ENCODE measurements at regions not wholly inside any gene's neighbourhood (a gene's known extent, or its start where the extent isn't known, plus 50 kb on each side); places are given as distances from the start of the nearest gene placed in this dataset.

DNA sequence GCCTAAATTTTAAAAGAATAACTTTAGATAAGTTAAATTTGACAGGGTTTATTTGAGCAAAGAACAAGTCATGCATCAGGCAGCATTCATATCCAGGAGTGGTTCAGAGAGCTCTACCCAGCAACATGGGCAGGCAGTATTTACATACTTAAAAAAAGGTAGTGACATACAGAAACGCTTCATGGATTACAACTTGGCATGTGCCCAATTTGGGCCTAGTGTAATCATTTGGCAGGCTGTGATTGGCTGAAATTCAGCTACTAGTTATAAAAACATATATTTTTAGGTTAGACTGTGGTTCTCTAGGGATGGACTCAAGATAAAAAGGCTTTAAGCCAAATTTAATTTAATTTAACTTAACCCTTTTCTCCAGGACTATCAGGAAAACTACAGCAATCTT, 374.0 kb upstream of the ADAMTS16 start:
- Histone ChIP-seq H3K36me3 (ENCODE audit: control insufficient read depth, insufficient read depth, low read length) (no peaks in the 10 kb centered on the region), H3K9me3 (no peaks in the 10 kb centered on the region), H3K4me3 (ENCODE audit: low read depth, low read length) (no peak overlapping the region), H3K4me1 (no peaks in the 10 kb centered on the region), H3K27me3 (replicated peaks; ENCODE audit: control insufficient read depth, insufficient read depth, low read length) (no peaks in the 10 kb centered on the region)
- H3K27ac Mint-ChIP-seq (ENCODE audit: unreplicated experiment), result no peak overlapping the region
- no peaks in the 10 kb centered on the region for H3K27me3 Mint-ChIP-seq (ENCODE audit: insufficient read depth, unreplicated experiment)
- no TSS peak for BruUV-seq (replicated peaks)
- no peaks in the 10 kb centered on the region for H3K9me3 Mint-ChIP-seq (ENCODE audit: unreplicated experiment)
- intact Hi-C loops (cut with micrococcal nuclease; ENCODE audit: unreplicated experiment), result no loop called here
- DNase-seq, result no peak
- POLR2A ChIA-PET, result no interaction called here
- H3K4me1 Mint-ChIP-seq (ENCODE audit: low read depth, unreplicated experiment), result no peaks in the 10 kb centered on the region
- H3K4me3 Mint-ChIP-seq (ENCODE audit: unreplicated experiment), result no peak overlapping the region
- CTCF ChIA-PET, result no interaction called here
- H3K36me3 Mint-ChIP-seq (ENCODE audit: insufficient read depth, unreplicated experiment), result no peaks in the 10 kb centered on the region
- TF ChIP-seq, protein P1, sequence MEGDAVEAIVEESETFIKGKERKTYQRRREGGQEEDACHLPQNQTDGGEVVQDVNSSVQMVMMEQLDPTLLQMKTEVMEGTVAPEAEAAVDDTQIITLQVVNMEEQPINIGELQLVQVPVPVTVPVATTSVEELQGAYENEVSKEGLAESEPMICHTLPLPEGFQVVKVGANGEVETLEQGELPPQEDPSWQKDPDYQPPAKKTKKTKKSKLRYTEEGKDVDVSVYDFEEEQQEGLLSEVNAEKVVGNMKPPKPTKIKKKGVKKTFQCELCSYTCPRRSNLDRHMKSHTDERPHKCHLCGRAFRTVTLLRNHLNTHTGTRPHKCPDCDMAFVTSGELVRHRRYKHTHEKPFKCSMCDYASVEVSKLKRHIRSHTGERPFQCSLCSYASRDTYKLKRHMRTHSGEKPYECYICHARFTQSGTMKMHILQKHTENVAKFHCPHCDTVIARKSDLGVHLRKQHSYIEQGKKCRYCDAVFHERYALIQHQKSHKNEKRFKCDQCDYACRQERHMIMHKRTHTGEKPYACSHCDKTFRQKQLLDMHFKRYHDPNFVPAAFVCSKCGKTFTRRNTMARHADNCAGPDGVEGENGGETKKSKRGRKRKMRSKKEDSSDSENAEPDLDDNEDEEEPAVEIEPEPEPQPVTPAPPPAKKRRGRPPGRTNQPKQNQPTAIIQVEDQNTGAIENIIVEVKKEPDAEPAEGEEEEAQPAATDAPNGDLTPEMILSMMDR (IDR thresholded peaks at IDR 0.05; ENCODE audit: insufficient read depth in 1 of 2, low read depth in 1 of 2, low read length in 1 of 2, severe bottlenecking in 1 of 2, unreplicated experiment in 1 of 2), result no peak

DNA sequence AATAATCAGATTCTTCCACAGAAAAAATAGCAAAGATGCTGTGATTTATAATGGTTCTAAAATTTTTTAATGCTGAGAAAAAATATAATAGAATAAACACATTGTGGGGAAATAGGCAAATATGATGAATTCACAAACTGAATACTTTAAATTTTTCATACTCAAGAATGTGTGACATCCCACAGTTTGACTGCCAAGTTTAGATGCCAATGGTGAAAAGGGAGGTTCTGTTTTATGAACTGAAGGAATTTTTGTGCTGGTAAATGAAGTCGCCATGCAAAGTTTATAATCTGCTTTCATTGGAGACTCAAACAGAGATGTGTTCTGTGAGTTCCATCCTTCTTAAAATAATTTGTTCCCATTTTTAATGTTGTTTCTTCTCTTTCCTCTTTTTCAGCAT, 367.5 kb upstream of the ADAMTS16 start:
- Histone ChIP-seq H3K36me3 (ENCODE audit: control insufficient read depth, insufficient read depth, low read length) (no peaks in the 10 kb centered on the region), H3K4me1 (no peaks in the 10 kb centered on the region), H3K9me3 (no peaks in the 10 kb centered on the region), H3K27me3 (replicated peaks; ENCODE audit: control insufficient read depth, insufficient read depth, low read length) (no peaks in the 10 kb centered on the region), H3K4me3 (ENCODE audit: low read depth, low read length) (no peak overlapping the region)
- H3K27ac Mint-ChIP-seq (ENCODE audit: unreplicated experiment), result no peak overlapping the region
- DNase-seq, result no peak
- no peaks in the 10 kb centered on the region for H3K36me3 Mint-ChIP-seq (ENCODE audit: insufficient read depth, unreplicated experiment)
- no peaks in the 10 kb centered on the region for H3K4me1 Mint-ChIP-seq (ENCODE audit: low read depth, unreplicated experiment)
- H3K9me3 Mint-ChIP-seq (ENCODE audit: unreplicated experiment), result no peaks in the 10 kb centered on the region
- TF ChIP-seq, protein P1 (IDR thresholded peaks at IDR 0.05; ENCODE audit: insufficient read depth in 1 of 2, low read depth in 1 of 2, low read length in 1 of 2, severe bottlenecking in 1 of 2, unreplicated experiment in 1 of 2), result no peak
- H3K4me3 Mint-ChIP-seq (ENCODE audit: unreplicated experiment), result no peak overlapping the region
- H3K27me3 Mint-ChIP-seq (ENCODE audit: insufficient read depth, unreplicated experiment), result no peaks in the 10 kb centered on the region
- BruUV-seq (replicated peaks), result no TSS peak
- POLR2A ChIA-PET, result no interaction called here
- intact Hi-C loops (cut with micrococcal nuclease; ENCODE audit: unreplicated experiment), result no loop called here
- CTCF ChIA-PET, result no interaction called here

DNA sequence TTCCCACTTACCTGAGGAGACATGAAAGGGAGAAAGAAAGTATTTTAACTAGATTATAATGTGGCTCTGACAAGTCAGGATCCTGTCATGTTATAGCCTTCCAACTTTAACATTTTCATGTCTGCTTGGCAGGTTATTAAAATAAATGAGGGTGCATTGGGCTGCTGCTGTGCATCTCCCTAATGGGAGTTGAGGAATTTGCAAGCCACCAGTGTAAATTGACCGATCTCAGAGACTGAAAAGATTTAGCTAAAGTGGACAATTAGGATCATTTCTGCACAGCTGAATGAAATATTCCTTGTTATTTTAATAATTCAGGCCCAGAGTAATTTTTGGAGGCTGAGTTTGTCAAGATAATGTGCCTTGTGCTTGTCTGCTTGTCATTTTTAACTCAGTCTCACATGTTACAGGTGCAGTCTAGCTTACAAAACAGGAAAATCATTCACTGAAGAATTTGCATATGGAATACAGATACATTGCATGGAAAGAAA, 366.3 kb upstream of the ADAMTS16 start:
- BruUV-seq (replicated peaks), result no TSS peak
- Mint-ChIP-seq H3K4me1 (ENCODE audit: low read depth, unreplicated experiment) (no peaks in the 10 kb centered on the region), H3K27ac (ENCODE audit: unreplicated experiment) (no peak overlapping the region), H3K27me3 (ENCODE audit: insufficient read depth, unreplicated experiment) (no peaks in the 10 kb centered on the region), H3K36me3 (ENCODE audit: insufficient read depth, unreplicated experiment) (no peaks in the 10 kb centered on the region), H3K9me3 (ENCODE audit: unreplicated experiment) (no peaks in the 10 kb centered on the region), H3K4me3 (ENCODE audit: unreplicated experiment) (no peak overlapping the region)
- no peaks in the 10 kb centered on the region for H3K27me3 ChIP-seq (replicated peaks; ENCODE audit: control insufficient read depth, insufficient read depth, low read length)
- H3K4me1 ChIP-seq, result no peaks in the 10 kb centered on the region
- no peak overlapping the region for H3K4me3 ChIP-seq (ENCODE audit: low read depth, low read length)
- no peaks in the 10 kb centered on the region for H3K36me3 ChIP-seq (ENCODE audit: control insufficient read depth, insufficient read depth, low read length)
- H3K9me3 ChIP-seq, result no peaks in the 10 kb centered on the region
- DNase-seq, result no peak
- ChIA-PET POLR2A (no interaction called here), CTCF (no interaction called here)
- TF ChIP-seq, protein P1 (IDR thresholded peaks at IDR 0.05; ENCODE audit: insufficient read depth in 1 of 2, low read depth in 1 of 2, low read length in 1 of 2, severe bottlenecking in 1 of 2, unreplicated experiment in 1 of 2), result no peak
- intact Hi-C loops (cut with micrococcal nuclease; ENCODE audit: unreplicated experiment), result no loop called here

Data from Caco-2 (cell line).